Fibroblast of skin of left quadriceps (primary cell): ENCODE measurements at regions not wholly inside any gene's neighbourhood (a gene's known extent, or its start where the extent isn't known, plus 50 kb on each side); places are given as distances from the start of the nearest gene placed in this dataset.
"Not testable (repeated sequence)": the region's sequence is repeated elsewhere in the genome, so short reads cannot be mapped to it uniquely, and the experiment has no call there.

ENCODE experiments used
- DNase-seq, 2 experiments: peaks; one replicate each; pipeline ENCODE4 v3.0.0-alpha.2; 2013; ENCODE audit warnings: low read depth in 2 of 2

DNA sequence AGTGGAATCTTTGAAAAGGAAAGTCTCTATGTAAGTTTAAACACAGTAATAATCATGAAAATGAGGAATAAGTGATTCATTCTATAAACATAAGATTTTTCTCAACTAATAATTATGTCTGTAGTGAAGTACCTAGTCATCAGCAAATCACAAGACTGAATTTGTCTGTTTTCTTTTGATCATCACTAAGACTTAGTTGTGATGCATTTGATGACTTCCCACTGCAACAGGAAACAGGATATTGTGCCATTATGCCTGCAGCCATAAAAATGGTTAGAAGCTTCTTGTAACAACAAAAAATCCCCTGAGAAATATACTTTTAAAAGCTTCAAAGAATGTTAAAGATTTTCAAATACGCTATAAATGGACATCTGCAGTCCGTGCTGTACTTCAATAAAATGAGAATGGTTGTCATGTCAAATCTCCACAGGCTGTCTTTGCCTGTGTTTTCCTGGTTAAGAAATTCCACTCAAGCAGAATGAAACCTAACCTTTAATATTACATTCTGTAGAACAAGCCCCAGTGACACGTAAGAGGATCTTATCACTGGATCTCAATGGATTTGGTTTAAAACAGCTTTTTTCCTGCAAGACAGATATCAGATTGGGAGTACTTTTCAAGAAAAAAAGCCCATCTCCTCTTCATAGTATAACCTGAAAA is 1262.3 kb upstream of the PHF14 start:
- DNase-seq, result no peak

DNA sequence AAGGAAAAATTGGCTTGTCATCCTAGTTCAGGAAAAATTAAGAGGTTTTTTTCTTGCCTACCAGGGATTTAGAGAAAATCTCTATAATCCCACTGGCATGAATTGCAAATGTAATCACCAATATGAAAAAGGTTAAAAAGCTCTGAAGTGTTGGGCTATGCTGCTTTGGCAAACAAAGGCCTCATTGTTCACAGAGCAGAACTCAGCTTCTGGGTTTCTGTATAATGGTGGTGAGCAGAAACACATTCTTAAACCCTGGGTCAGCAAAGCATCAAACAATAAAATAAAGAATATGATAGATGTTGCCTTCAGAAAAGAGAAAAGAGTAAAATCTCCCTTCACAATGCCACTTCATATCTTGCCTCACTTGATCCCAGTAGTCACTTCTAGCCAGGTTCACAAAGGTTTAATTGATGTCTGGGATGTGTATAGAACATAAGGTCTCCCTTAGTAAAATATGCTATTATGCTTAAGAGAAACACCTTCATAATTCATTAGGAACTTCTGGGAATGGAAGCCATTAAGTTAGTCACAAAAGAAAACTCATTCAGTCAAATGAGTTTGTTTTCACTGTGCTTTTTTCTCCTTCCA is 1255.5 kb upstream of the PHF14 start:
- DNase-seq, result no peak

DNA sequence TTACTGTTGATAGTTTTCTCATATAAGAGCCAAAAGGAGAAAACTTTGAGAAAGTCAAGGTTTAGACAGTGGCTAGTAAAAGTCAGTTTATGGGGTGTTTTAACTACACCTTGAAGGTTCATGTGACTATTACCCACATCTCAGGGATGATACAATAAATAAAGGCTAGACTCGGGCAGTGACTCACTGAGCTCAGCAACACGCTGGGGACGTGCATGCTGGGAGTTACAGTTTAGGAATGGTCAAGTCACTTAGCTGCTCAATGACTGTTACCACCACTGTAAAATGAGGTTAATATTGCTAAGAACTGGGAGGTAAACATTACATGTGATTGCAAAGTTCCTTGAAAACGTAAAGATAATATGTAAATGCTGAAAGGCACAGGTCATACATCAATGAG is 1254.4 kb upstream of the PHF14 start:
- no peak for DNase-seq

DNA sequence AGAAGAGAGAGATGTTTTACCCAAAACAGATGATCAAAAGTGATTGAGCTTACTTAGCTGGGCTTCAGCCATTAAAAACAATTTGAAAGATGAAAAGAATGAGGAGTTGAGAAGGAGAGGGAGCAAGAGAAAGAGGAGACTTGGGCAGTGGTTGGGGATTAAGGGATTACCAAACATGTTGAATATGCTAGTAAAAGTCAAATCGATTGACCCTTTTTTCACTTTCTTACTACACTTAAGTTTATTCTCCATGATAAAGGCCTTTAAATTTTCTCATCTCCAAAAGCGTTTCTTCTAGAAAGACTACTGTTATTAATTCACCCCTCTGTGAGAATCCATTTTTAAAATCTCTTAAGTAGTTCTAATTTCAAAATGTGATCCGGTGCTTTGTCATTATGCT is 1254.0 kb upstream of the PHF14 start:
- DNase-seq, result no peak

DNA sequence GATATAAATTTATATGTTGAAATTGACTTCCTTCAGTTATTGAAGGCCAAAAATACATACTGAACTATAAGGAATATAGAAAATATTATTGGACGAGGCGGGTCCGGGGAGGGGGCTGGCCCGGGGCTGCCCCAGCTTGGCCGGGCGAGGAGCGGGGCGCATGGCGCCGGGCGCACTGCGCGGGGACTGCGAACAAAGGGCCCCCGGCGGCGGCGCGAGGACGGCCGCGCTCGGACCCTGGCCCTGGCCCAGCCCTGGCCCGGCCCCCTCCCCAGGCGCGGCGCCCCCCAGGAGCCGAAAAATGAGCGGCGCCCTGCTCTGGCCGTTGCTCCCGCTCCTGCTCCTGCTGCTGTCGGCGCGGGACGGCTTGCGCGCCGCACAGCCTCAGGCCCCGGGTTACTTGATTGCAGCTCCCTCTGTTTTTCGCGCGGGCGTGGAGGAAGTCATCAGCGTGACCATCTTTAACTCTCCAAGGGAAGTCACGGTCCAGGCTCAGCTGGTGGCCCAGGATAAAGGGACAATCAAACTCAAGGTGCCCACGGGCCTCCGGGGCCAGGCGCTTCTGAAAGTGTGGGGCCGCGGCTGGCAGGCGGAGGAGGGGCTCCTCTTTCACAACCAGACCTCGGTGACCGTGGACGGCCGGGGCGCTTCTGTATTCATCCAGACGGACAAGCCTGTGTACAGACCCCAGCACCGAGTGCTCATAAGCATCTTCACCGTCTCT is 1247.6 kb upstream of the PHF14 start:
- DNase-seq, result not testable (repeated sequence)

DNA sequence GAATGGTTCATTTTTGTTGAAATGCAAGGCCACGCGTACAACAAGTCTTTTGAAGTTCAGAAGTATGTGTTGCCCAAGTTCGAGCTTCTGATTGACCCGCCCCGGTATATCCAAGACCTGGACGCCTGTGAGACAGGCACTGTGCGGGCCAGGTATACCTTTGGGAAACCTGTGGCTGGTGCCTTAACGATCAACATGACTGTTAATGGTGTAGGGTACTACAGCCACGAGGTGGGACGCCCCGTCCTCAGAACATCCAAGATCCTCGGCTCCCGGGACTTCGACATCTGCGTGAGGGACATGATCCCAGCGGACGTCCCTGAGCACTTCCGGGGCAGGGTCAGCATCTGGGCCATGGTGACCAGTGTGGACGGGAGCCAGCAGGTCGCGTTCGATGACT is 1246.9 kb upstream of the PHF14 start:
- not testable (repeated sequence) for DNase-seq

DNA sequence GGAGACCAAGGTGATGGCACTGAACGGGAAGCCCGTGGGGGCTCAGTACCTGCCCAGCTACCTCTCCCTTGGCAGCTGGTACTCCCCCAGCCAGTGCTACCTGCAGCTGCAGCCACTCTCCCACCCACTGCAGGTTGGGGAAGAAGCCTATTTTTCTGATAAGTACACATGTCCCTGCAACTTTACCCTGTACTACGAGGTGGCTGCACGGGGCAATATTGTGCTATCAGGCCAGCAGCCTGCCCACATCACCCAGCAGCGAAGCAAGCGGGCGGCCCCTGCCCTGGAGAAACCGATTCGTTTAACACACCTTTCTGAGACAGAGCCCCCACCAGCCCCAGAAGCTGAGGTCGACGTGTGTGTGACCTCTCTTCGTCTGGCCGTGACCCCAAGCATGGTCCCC is 1246.2 kb upstream of the PHF14 start:
- not testable (repeated sequence) for DNase-seq

DNA sequence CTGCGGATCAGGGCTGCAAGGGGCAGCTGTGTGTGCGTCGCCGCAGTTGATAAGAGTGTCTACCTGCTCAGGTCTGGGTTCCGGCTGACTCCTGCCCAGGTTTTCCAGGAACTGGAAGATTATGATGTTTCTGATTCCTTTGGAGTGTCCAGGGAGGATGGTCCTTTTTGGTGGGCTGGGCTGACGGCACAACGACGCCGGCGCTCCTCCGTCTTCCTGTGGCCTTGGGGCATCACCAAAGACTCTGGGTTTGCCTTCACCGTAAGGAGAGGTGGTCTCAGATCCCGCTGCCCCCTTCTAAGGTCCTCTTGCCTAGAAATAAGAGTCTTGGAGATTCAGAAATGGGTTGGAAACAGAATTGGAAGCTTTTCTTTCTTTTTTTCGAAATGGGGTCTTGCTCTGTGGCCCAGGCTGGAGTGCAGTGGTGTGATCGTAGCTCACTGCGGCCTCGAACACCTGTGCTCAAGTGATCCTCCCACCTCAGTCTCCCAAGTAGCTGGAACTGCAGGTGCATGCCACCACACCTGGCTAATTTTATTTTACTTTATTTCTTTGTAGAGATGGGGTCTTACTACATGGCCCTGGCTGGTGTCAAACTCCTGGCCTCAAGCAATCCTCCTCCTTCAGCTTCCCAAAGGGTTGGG is 1245.5 kb upstream of the PHF14 start:
- DNase-seq, result not testable (repeated sequence)

DNA sequence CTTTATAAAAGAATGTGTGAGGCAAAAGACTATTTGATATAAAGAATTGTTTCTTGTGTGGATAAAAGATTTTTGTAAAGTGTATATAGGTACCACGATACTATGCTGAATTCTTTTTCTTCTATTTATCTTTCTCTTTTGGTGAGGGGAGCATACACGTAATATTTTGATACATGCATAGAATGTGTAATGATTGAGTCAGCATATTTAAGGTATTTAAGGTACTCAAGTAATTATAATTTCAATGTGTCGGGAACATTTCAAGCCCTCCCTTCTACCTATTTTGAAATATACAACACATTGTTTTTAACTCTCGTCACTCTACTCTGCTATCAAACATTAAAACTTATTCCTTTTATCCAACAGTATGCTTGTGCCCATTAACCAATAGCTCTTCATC is 1221.6 kb upstream of the PHF14 start:
- no peak for DNase-seq

DNA sequence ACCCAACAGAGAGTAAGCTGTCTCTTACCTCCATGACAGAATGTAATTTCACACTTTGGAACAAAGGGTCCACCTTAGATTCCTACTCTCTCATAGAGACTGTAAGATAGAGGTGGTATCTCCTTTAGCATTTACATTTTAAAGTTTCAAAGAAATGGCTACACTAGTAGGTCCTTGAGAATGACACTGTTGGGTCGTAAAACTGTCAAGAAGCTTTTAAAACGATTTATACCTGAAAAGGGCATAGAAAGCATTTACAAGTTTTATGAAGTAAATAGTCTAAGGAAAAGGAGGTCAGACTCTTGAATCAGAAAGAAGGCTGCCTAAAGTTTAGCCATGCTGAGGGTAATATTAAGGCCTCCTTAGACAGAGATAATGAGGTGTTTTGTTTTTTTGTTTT is 1212.4 kb upstream of the PHF14 start:
- no peak for DNase-seq

DNA sequence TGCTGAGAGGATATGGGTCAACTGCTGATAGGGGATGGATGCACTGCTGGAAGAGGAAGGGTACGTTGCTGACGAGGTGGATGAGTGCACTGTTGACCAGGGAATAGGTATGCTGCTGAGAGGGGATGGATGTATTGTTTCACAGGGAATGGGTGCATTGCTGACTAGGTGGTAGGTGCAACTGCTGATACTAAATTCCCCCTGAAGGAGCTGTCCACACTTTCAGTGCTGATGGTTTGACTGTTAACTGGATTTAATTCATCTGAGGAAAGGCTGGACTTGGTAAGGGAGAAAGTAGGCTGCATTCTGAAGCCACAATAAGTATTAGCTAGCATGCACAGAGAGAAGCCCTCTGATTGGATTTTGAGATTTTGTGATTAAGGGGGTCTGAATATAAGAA is 1196.8 kb upstream of the PHF14 start:
- DNase-seq, result no peak

DNA sequence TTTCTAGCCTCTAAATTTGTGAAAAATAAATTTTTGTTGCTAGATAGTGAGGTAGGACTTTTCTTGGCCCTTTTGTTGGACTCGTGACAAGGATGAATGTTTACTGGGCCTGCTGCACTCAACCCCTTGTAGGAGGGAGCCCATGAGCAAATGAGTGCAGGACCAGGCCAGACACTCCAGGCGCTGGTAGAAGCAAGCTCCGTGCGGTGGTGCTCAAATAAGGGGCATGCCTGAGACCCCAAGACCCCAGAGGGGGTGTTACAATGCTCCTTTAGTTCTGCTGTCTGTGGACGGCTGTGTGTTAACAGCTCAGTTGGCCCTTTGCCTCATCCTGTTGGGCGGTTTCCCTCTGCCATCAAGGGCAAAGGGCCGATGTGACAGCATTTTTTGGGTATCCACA is 1195.3 kb upstream of the PHF14 start:
- no peak for DNase-seq

DNA sequence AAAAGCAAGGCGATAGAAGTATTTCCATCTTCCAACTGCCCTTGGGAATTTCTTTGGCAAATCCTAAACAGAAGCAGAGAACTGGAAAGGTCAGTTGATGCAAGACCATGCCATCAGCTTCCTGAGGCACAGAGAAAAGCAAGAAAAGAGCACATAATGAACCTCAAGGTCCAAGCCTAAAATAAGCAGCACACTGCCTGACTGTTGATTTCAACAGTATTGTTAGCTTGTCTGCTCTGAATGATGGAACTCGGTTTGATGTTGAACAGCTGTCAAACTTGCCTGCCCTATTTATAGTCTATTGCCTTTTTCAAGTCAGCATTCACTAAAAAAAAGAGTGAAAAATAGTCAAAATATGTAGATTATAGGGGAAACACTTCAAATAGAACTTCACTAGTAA is 1192.0 kb upstream of the PHF14 start:
- no peak for DNase-seq

DNA sequence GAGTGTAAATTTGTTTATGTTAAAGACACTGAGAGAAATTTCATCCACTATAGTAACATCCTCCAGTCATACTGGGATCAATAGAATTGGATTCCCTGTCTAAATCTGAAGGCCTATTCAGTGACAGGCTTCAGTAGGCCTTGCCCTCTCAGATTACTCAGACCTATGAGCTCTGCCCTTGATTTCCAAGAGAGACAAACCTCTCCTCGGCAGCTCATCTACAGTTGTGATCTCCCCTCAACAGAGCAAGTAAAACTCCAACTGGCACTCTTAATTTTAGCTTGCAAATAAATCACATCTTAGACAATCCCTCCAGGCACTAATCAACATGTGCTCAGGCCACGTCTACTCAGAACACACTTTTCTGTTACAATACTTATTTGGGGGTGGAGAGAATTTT is 1191.4 kb upstream of the PHF14 start:
- DNase-seq, result no peak

DNA sequence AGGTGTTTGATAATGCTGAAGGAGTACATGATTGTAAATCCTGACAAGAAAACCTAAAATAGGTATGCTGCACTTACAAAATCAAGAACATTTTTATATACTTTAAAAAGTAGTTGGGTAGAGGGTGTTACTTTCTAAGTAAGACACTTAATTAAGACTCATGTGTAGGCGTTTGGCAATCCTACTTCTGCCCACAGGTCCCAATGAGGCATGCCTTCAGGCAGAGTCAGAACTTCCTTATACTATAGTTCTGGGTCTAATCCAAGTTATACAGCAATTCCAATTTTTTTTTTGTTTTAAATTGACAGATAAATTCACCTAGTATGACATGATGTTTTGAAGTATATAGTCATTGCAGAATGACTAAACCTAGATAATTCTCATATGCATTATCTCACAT is 1188.5 kb upstream of the PHF14 start:
- no peak for DNase-seq

DNA sequence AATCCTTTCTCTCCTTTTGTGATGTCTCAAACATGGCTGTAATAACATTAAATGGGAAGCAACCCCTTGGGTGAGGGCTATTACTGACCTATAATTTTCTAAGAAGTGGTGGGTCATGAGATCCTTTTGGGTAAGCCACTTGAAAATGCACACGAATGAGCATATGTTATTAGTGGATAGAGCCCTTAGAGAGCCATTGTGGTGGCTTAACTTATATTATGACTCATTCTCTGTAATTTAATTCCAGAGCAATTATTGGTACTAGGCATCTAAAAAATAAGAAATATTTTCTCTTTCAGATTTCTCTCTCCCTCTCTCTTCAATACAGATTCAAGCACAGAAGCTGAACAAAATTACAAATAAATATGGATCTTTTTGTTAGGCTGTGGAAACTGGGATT is 1177.4 kb upstream of the PHF14 start:
- DNase-seq, result no peak

DNA sequence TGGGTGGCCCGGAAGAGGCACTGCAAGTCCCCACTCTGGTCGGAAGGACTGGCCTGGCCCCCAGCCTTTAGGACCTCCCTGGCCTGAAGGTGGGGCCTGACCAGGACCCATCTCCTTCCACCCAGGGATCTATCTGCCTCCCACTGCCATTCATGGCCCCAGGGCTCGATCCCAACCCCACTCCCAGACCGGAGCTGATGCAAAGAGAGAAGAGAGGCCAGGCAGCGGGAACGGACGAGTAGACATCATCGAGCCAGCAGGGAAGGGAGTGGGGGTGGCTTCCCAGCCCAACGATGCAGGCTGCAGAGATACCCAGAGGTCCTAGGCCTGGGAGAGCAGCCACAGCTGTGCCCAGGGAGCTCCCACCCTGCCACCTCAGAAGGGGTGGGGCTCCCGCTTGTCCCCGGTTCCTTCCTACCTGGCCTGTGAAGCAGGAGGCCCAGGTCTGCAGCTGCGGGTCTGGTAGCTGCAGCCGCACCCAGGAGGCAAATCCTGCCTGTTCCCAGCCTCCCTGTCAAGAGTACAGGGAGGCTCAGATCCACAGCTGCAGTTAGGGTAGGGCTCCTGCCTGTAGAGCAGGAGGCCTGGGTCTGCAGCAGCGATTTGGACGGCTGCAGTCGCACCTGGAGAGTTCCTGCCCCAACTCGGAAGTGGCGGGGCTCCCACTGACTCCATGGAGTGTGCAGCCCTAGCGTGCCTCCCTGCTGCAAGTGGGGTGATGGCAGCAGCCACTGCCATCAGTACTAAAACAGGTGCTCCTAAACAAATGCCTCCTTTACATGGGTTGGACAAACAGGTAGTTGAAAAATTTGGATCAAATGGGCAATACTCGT is 1151.0 kb upstream of the PHF14 start:
- no peak for DNase-seq

DNA sequence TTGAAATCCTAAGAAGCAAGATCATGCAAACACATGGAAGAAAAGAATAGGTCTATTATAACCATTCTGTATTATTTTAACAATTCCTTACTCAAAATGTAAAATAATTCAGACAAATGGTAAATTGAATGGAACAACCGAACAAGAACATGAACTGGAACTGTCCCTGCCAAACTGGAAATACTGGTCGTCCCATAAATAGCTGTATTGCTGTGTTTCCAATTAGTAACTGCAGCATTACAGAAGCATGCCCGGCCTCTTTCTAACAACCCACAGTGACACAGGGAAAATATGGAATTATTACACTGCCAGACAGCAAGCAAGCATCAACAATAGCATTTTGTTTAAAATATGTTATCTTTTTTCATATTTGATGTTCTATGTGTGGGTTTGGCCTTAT is 1138.5 kb upstream of the PHF14 start:
- no peak for DNase-seq

DNA sequence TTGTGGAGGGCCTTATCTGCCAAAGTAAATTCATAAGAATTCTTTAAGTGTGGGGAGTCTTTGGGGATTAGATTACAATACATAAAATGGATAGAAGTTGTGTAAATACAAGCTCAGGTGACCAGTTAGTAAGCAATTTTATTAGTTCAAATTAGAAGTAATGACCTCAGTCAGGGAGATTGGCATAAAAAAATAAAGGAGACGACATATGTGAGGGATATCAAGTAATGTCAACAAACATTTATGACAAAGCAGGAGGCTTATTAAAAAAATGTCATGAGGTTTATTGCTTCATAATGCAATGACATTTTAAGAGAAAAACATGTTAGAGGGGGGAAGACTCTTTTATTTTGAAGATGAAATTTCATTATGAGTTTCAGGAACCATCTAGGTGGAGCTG is 1137.0 kb upstream of the PHF14 start:
- DNase-seq, result no peak

DNA sequence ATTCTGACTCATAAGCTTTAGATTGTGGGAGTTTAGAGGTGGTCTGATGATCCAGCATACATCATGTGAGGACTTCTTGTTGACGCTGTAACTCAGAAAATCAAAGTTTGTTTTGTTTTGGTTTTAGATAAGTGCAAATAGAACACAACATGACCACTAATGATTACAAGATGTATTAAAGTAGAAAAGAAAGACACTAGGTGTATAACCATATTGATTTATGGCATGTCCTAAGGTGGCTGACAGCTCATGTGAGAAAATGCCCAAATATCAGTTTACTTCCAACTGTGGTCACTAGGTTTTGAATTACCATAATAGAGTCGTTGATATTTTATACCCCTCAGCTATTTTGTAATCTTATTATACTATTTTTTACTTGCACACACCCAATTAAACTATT is 1131.4 kb upstream of the PHF14 start:
- no peak for DNase-seq

DNA sequence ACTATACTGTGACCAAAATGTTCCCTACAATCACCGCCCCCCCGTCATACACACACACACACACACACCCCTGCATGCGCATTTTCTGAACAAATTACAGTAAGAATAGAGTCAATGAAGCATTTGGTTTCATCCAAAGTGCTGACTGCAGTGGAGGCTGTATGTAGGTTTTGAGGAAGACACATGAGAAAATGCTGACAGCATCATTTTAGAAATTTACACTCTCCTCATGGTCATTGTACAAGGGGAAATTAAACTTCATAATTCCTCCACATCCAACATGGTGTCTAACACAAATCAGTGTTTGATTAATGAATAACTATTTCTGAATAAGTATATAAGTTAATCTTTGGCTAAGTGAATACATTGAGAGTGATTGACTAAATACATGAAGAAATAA is 1126.8 kb upstream of the PHF14 start:
- no peak for DNase-seq

DNA sequence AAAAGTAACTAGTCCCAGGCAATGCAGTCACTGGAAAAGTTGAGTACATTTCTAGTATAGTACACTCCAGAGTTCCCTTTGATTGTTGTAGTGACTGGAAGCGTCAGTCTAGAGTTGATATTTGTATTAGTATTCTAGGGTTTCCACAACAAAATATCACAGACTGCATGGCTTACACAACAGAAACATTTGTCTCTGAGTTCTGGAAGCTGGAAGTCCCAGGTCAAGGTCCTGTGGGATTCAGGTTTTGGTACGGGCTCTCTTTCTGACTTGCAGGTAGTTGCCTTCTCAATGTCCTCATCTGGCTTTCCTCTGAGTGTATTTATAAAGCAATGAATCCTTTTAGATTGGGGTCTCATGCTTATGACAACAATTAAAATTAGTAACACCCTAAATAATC is 1119.1 kb upstream of the PHF14 start:
- DNase-seq, result no peak
